Pancreas (tissue), 10 donors: ENCODE measurements at regions not wholly inside any gene's neighbourhood (a gene's known extent, or its start where the extent isn't known, plus 50 kb on each side); places are given as distances from the start of the nearest gene placed in this dataset.
A peak's percentile ranks its signal among the peaks of the same experiment; 100 is the strongest.

Experiments
- ATAC-seq, 4 donors: fragments of 200-7000 bp; cut with Tn5 transposase; one replicate each; pipeline versions ENCODE4 v1.8.0 to v1.9.1; 2020; ENCODE audit warnings: mild to moderate bottlenecking in 4 of 4, moderate library complexity in 4 of 4
- DNase-seq, 6 donors: peaks; one replicate each; pipeline ENCODE4 v3.0.0-alpha.2; 2020
- FAIRE-seq: peaks from 2 replicates; lab custom pipeline; 2012; peaks lifted over from hg19 to GRCh38; lab: Jason Lieb, UNC
- H3K27ac ChIP-seq, 4 donors: fragments of 200-600 bp; sonication (generic); 1 replicate in 3 of 4; 2 replicates in 1 of 4; pipeline versions ENCODE4 v1.5.0 to v1.8.0; 2020
- H3K27me3 ChIP-seq, 4 donors: fragments of 200-600 bp; one replicate each; pipeline ENCODE4 v1.8.0; 2021
- H3K36me3 ChIP-seq, 3 donors: fragments of 200-600 bp; sonication (generic) in 1 of 3; one replicate each; pipeline versions ENCODE4 v1.5.0 to v1.8.0; 2020 to 2021
- H3K4me1 ChIP-seq, 3 donors: fragments of 200-600 bp; one replicate each; pipeline ENCODE4 v1.8.0; 2021
- H3K4me3 ChIP-seq, 4 donors: fragments of 200-600 bp; sonication (generic) in 2 of 4; one replicate each; pipeline versions ENCODE4 v1.5.0 to v1.8.0; 2020 to 2021
- H3K9me3 ChIP-seq, 4 donors: fragments of 200-600 bp; one replicate each; pipeline ENCODE4 v1.8.0; 2021
- WGBS, 2 donors: extraction: QIAGEN DNeasy Blood & Tissue Kit; methylation state at CpG; one replicate each; pipeline ENCODE4 v1.1.7; 2013; 5-methylcytosine and 5-hydroxymethylcytosine counted together
- intact Hi-C, 3 donors: fragments of 100-400 bp; cut with DNase I; formaldehyde crosslinking; loops; one replicate each; pipeline versions ENCODE4 v1.11.1 to v1.14.2; 2022
- TF ChIP-seq, protein P1 (sequence below), 4 donors: fragments of 200-600 bp; sonication (generic) in 3 of 4; IDR thresholded peaks; one replicate each; pipeline versions ENCODE4 v1.5.0 to v1.8.0; 2021; ENCODE audit warnings: antibody characterized with exemption in 4 of 4
- donor health status: healthy with polysubstance abuse.
- donor health status: DM: no; HTN: no; CAD: no; lungs with moderate emphysema.
- donor health status: DM: no; HTN: no; CAD: no.
- donor health status: control.
- donor health status: control.
- donor health status: Bipolar disorder and iron deficiency.
- donor health status: DM: yes; HTN: yes; CAD: no.
- donor health status: DM: no; HTN: no; CAD: no.
- donor health status: DM: no; HTN: no; CAD: no.
- donor health status: DM: yes; HTN: yes; CAD: no.

DNA sequence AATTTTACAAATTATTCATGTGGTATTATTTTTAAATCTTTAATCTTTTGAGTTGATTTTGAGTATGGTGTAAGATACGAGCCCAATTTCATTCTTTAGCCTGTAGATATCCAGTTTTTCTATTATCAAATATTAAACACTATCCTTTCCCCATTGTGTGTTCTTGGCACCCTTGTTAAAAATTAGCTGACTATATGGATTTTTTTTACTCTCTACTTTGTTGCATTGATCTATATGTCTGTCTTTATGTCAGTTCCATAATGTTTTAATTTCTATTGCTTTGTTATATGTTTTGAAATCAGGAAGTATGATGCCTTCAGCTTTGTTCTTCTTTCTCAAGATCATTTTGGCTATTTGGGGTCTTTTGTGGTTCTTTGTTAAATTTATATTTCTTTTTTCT is 80.9 kb upstream of the ZNF804A start:
- TF ChIP-seq, protein P1, sequence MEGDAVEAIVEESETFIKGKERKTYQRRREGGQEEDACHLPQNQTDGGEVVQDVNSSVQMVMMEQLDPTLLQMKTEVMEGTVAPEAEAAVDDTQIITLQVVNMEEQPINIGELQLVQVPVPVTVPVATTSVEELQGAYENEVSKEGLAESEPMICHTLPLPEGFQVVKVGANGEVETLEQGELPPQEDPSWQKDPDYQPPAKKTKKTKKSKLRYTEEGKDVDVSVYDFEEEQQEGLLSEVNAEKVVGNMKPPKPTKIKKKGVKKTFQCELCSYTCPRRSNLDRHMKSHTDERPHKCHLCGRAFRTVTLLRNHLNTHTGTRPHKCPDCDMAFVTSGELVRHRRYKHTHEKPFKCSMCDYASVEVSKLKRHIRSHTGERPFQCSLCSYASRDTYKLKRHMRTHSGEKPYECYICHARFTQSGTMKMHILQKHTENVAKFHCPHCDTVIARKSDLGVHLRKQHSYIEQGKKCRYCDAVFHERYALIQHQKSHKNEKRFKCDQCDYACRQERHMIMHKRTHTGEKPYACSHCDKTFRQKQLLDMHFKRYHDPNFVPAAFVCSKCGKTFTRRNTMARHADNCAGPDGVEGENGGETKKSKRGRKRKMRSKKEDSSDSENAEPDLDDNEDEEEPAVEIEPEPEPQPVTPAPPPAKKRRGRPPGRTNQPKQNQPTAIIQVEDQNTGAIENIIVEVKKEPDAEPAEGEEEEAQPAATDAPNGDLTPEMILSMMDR (IDR thresholded peaks at IDR 0.05) = no peak
- Histone ChIP-seq H3K27me3 (no peaks in the 10 kb centered on the region), H3K4me3 (no peak overlapping the region), H3K36me3 (no peaks in the 10 kb centered on the region), H3K27ac (no peak overlapping the region), H3K9me3 (no peaks in the 10 kb centered on the region), H3K4me1 (no peaks in the 10 kb centered on the region)
- 53 to 62% methylated on average over 1 of the region's 1 CpG for WGBS, 2 donors
- intact Hi-C loops = no loop called here
- no peak for ATAC-seq
- no peak for FAIRE-seq
- no peak for DNase-seq

DNA sequence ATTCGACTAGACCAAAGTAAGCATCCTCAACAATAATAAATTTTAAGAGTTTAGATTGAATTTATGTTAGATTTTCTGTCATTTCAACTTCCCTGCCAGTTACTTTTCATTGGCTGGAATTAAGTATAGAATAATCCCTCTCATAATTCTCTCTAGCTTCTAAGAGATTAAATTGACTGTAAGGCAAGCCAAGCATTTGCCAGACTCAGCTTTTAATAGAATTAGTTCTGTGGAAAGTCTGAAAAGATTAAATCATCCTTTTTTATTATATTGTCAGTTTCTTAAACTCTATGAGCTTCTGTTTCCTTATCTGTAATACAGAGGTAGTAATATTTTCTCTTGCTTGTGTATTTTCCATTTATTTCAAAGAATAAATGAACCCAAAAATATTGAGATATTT is 77.9 kb upstream of the ZNF804A start:
- Histone ChIP-seq H3K36me3 (no peaks in the 10 kb centered on the region), H3K27me3 (no peaks in the 10 kb centered on the region), H3K9me3 (no peaks in the 10 kb centered on the region), H3K27ac (no peak overlapping the region), H3K4me3 (no peak overlapping the region), H3K4me1 (no peaks in the 10 kb centered on the region)
- intact Hi-C loops = no loop called here
- no peak for FAIRE-seq
- TF ChIP-seq, protein P1 (IDR thresholded peaks at IDR 0.05) = no peak
- no peak for DNase-seq
- no peak for ATAC-seq
- WGBS, 2 donors = 48 to 50% methylated on average over 1 of the region's 1 CpG

DNA sequence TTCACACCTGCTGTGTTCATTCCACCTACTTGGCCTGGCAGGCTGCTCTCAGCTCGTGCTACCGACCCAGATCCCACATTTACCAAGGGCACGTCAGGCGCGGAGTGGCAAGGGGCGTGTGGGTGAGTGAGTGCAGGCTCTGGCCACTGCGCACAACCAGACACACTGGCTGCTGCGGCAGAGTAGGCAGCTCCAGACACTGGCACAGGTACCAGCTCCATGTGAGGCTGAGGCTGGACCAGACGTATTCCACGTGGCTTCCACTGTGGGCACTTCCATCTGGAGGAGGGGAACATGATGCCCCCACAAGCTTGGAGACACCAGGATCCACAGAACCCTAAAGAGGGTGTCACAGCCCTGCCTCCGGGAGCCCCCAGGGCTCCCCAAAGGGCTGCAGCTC is 74.6 kb upstream of the ZNF804A start:
- Histone ChIP-seq H3K27me3 (no peaks in the 10 kb centered on the region), H3K9me3 (no peaks in the 10 kb centered on the region), H3K4me3 (no peak overlapping the region), H3K4me1 (no peaks in the 10 kb centered on the region), H3K27ac (no peak overlapping the region), H3K36me3 (no peaks in the 10 kb centered on the region)
- intact Hi-C loops = no loop called here
- FAIRE-seq = no peak
- ATAC-seq = no peak
- DNase-seq = peak in 3 of 6 donors; percentile 4 to 29 (median 16)
- 86 to 89% methylated on average over 11 of the region's 11 CpGs for WGBS, 2 donors
- TF ChIP-seq, protein P1 (IDR thresholded peaks at IDR 0.05) = no peak

DNA sequence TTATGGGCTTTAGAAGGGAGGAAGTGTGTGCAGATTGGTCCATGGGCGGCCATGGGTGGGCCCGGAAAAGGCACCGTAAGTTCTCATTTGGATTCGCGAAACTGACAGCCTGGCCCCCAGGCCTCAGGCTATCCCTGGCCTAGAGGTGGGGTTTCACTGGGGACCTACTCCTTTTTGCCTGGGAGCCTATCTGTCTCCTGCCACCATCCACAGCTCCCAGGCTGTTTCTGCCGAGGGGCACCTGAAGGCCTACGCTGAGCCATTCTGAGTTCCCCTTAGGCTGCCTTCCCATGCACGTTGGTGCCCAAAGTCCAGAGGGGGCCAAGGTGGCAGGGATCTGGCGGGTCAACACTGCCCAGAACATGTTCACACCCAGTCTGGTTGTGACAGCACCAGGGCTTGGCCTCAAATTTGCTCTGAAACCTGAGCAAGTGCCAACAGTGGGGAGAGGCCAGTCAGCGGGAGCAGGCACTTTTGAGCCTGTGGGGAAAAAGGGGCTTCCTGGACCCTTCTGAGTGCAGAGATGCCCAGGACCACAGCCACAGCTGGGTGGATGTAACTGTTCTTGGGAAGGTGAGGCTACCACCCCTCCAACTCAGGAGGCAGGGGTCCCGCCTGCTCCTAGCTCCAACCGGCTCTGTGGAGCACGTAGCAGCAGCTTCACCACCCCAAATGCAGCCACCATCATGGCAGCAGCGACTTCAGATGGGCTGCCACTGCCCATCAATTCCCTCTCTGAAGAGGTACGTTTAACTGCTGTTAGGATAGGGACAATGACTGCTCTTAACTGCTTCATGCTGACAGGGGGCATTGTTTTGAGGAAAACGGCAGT is 73.6 kb upstream of the ZNF804A start:
- WGBS, 2 donors = 82 to 85% methylated on average over 16 of the region's 16 CpGs
- TF ChIP-seq, protein P1 (IDR thresholded peaks at IDR 0.05) = no peak
- H3K4me1 ChIP-seq = no peaks in the 10 kb centered on the region
- no peaks in the 10 kb centered on the region for H3K9me3 ChIP-seq
- H3K27me3 ChIP-seq = no peaks in the 10 kb centered on the region
- no peak overlapping the region for H3K4me3 ChIP-seq
- intact Hi-C loops = no loop called here
- FAIRE-seq (no peak), ATAC-seq (no peak), DNase-seq (peak in 3 of 6 donors; percentile 7 to 37 (median 21))
- H3K27ac ChIP-seq = no peak overlapping the region
- no peaks in the 10 kb centered on the region for H3K36me3 ChIP-seq

DNA sequence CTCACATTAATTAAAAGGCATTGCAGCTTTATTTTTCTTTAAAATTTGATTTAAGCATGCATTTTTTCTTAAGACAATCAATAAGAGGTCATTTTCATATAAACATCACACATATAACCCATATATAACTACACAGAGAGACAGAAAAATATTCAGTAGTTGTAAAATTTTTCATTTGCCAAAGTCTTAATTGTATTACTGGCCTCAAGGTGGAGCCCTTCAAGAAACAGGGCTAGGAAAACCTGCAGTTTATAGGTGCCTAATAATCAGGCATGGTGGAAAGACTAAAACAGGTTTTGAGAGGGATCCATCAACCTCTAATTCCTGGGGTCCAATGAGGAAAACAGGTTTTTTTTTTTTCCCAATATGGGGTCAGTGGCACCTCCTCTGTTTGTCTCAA is 71.3 kb upstream of the ZNF804A start:
- Histone ChIP-seq H3K36me3 (no peaks in the 10 kb centered on the region), H3K4me1 (no peaks in the 10 kb centered on the region), H3K27me3 (no peaks in the 10 kb centered on the region), H3K27ac (no peak overlapping the region), H3K9me3 (no peaks in the 10 kb centered on the region), H3K4me3 (no peak overlapping the region)
- ATAC-seq = no peak
- FAIRE-seq = no peak
- TF ChIP-seq, protein P1 (IDR thresholded peaks at IDR 0.05) = no peak
- no peak for DNase-seq
- intact Hi-C loops = no loop called here
